BLaER1 (cell line): ENCODE measurements at regions not wholly inside any gene's neighbourhood (a gene's known extent, or its start where the extent isn't known, plus 50 kb on each side); places are given as distances from the start of the nearest gene placed in this dataset.

Experiments
- H3K27ac ChIP-seq: shearing (Covaris generic); formaldehyde crosslinking; 2 replicates; pipeline ENCODE4 v1.8.1; 2022
- H3K27me3 ChIP-seq: shearing (Covaris generic); formaldehyde crosslinking; 2 replicates; pipeline ENCODE4 v1.8.1; 2022
- H3K36me3 ChIP-seq: shearing (Covaris generic); formaldehyde crosslinking; 2 replicates; pipeline ENCODE4 v1.8.1; 2022
- H3K4me1 ChIP-seq: shearing (Covaris generic); formaldehyde crosslinking; 2 replicates; pipeline ENCODE4 v1.8.1; 2022
- H3K4me2 ChIP-seq: shearing (Covaris generic); formaldehyde crosslinking; 2 replicates; pipeline ENCODE4 v1.8.1; 2022
- H3K4me3 ChIP-seq: shearing (Covaris generic); formaldehyde crosslinking; 2 replicates; pipeline ENCODE4 v1.8.1; 2022
- H3K9ac ChIP-seq: shearing (Covaris generic); formaldehyde crosslinking; 2 replicates; pipeline ENCODE4 v1.8.1; 2022
- H3K9me3 ChIP-seq: shearing (Covaris generic); formaldehyde crosslinking; 2 replicates; pipeline ENCODE4 v1.8.1; 2022
- H4K20me1 ChIP-seq: shearing (Covaris generic); formaldehyde crosslinking; 2 replicates; pipeline ENCODE4 v1.8.1; 2022
- Cebpa-rat ChIP-seq: shearing (Covaris generic); IDR thresholded peaks from 2 replicates; pipeline ENCODE4 v1.8.1; 2022

GRCh38 chr1:232557096-232557495 is 72.8 kb downstream of the SIPA1L2 start:
- H3K4me2 ChIP-seq, result no peak overlapping the region
- H3K4me1 ChIP-seq, result peaks cover 14% of the 10 kb centered on the region
- TF ChIP-seq Cebpa-rat, result no peak
- no peaks in the 10 kb centered on the region for H3K9me3 ChIP-seq
- H3K36me3 ChIP-seq, result no peaks in the 10 kb centered on the region
- H3K27me3 ChIP-seq, result no peaks in the 10 kb centered on the region
- no peaks in the 10 kb centered on the region for H4K20me1 ChIP-seq
- no peak overlapping the region for H3K27ac ChIP-seq
- H3K4me3 ChIP-seq, result no peak overlapping the region
- H3K9ac ChIP-seq, result no peak overlapping the region

GRCh38 chr1:232556351-232556750 is 73.6 kb downstream of the SIPA1L2 start:
- Histone ChIP-seq H3K4me2 (no peak overlapping the region), H3K4me3 (no peak overlapping the region), H3K36me3 (no peaks in the 10 kb centered on the region), H3K4me1 (peaks cover 14% of the 10 kb centered on the region), H3K27ac (no peak overlapping the region), H3K27me3 (no peaks in the 10 kb centered on the region), H3K9ac (no peak overlapping the region), H3K9me3 (no peaks in the 10 kb centered on the region), H4K20me1 (no peaks in the 10 kb centered on the region)
- no peak for TF ChIP-seq Cebpa-rat

- Histone ChIP-seq H4K20me1 (no peaks in the 10 kb centered on the region), H3K4me3 (no peak overlapping the region), H3K4me2 (no peak overlapping the region), H3K9me3 (no peaks in the 10 kb centered on the region), H3K27me3 (no peaks in the 10 kb centered on the region), H3K27ac (no peak overlapping the region), H3K4me1 (peaks cover 14% of the 10 kb centered on the region), H3K36me3 (no peaks in the 10 kb centered on the region), H3K9ac (no peak overlapping the region)
- TF ChIP-seq Cebpa-rat, result no peak
Observed at GRCh38 chr1:232555494-232556210, 74.3 kb downstream of the SIPA1L2 start.

- peaks cover 14% of the 10 kb centered on the region for H3K4me1 ChIP-seq
- no peak overlapping the region for H3K9ac ChIP-seq
- no peaks in the 10 kb centered on the region for H4K20me1 ChIP-seq
- H3K36me3 ChIP-seq, result no peaks in the 10 kb centered on the region
- no peak for TF ChIP-seq Cebpa-rat
- H3K27ac ChIP-seq, result no peak overlapping the region
- no peak overlapping the region for H3K4me2 ChIP-seq
- no peak overlapping the region for H3K4me3 ChIP-seq
- no peaks in the 10 kb centered on the region for H3K9me3 ChIP-seq
- H3K27me3 ChIP-seq, result no peaks in the 10 kb centered on the region
Observed at GRCh38 chr1:232554409-232554808, 75.5 kb downstream of the SIPA1L2 start.

- H4K20me1 ChIP-seq, result no peaks in the 10 kb centered on the region
- no peak for TF ChIP-seq Cebpa-rat
- no peak overlapping the region for H3K4me2 ChIP-seq
- H3K4me3 ChIP-seq, result no peak overlapping the region
- no peak overlapping the region for H3K9ac ChIP-seq
- H3K27me3 ChIP-seq, result no peaks in the 10 kb centered on the region
- no peaks in the 10 kb centered on the region for H3K36me3 ChIP-seq
- H3K4me1 ChIP-seq, result peaks cover 12% of the 10 kb centered on the region
- no peaks in the 10 kb centered on the region for H3K9me3 ChIP-seq
- H3K27ac ChIP-seq, result no peak overlapping the region
Observed at GRCh38 chr1:232553809-232554208, 76.1 kb downstream of the SIPA1L2 start.

- Histone ChIP-seq H3K27me3 (no peaks in the 10 kb centered on the region), H3K4me3 (no peak overlapping the region), H3K27ac (no peak overlapping the region), H3K9me3 (no peaks in the 10 kb centered on the region), H3K4me2 (peak overlapping the region; percentile 23; the same call in 1 of the 2 replicates), H3K4me1 (peaks cover 15% of the 10 kb centered on the region), H3K36me3 (no peaks in the 10 kb centered on the region), H3K9ac (no peak overlapping the region), H4K20me1 (no peaks in the 10 kb centered on the region)
- TF ChIP-seq Cebpa-rat, result no peak
Observed at GRCh38 chr1:232553050-232553754, 76.7 kb downstream of the SIPA1L2 start.

- no peak overlapping the region for H3K27ac ChIP-seq
Observed at GRCh38 chr1:232551386-232551785, 78.5 kb downstream of the SIPA1L2 start.

GRCh38 chr1:232550007-232550406 is 79.9 kb downstream of the SIPA1L2 start:
- H3K4me1 ChIP-seq, result peaks cover 22% of the 10 kb centered on the region

More at GRCh38 chr1:232551386-232551785, 78.5 kb downstream of the SIPA1L2 start:
- no peak overlapping the region for H3K9ac ChIP-seq
- no peaks in the 10 kb centered on the region for H3K9me3 ChIP-seq
- H3K4me2 ChIP-seq, result no peak overlapping the region
- peaks cover 22% of the 10 kb centered on the region for H3K4me1 ChIP-seq
- no peaks in the 10 kb centered on the region for H3K27me3 ChIP-seq
- no peaks in the 10 kb centered on the region for H3K36me3 ChIP-seq
- TF ChIP-seq Cebpa-rat, result no peak
- no peak overlapping the region for H3K4me3 ChIP-seq
- no peaks in the 10 kb centered on the region for H4K20me1 ChIP-seq

GRCh38 chr1:232548691-232549090 is 81.2 kb downstream of the SIPA1L2 start:
- H4K20me1 ChIP-seq, result no peaks in the 10 kb centered on the region

More at GRCh38 chr1:232550007-232550406, 79.9 kb downstream of the SIPA1L2 start:
- no peak overlapping the region for H3K4me3 ChIP-seq
- no peak overlapping the region for H3K27ac ChIP-seq
- H3K9ac ChIP-seq, result no peak overlapping the region
- no peaks in the 10 kb centered on the region for H3K9me3 ChIP-seq
- H3K36me3 ChIP-seq, result no peaks in the 10 kb centered on the region
- H4K20me1 ChIP-seq, result no peaks in the 10 kb centered on the region
- no peaks in the 10 kb centered on the region for H3K27me3 ChIP-seq
- no peak overlapping the region for H3K4me2 ChIP-seq
- no peak for TF ChIP-seq Cebpa-rat

GRCh38 chr1:232547938-232548484 is 81.9 kb downstream of the SIPA1L2 start:
- H3K4me2 ChIP-seq, result peak overlapping the region; percentile 57
- no peaks in the 10 kb centered on the region for H4K20me1 ChIP-seq
- no peak for TF ChIP-seq Cebpa-rat
- H3K27me3 ChIP-seq, result no peaks in the 10 kb centered on the region
- H3K36me3 ChIP-seq, result no peaks in the 10 kb centered on the region
- no peak overlapping the region for H3K9ac ChIP-seq
- no peak overlapping the region for H3K27ac ChIP-seq
- H3K4me1 ChIP-seq, result peaks cover 21% of the 10 kb centered on the region
- no peaks in the 10 kb centered on the region for H3K9me3 ChIP-seq
- no peak overlapping the region for H3K4me3 ChIP-seq

More at GRCh38 chr1:232548691-232549090, 81.2 kb downstream of the SIPA1L2 start:
- Histone ChIP-seq H3K9ac (no peak overlapping the region), H3K36me3 (no peaks in the 10 kb centered on the region), H3K4me3 (no peak overlapping the region), H3K4me1 (peaks cover 22% of the 10 kb centered on the region), H3K4me2 (peak overlapping the region; percentile 57), H3K27ac (no peak overlapping the region), H3K9me3 (no peaks in the 10 kb centered on the region), H3K27me3 (no peaks in the 10 kb centered on the region)
- TF ChIP-seq Cebpa-rat, result no peak
